ENCODE measurements at regions not wholly inside any gene's neighbourhood (a gene's known extent, or its start where the extent isn't known, plus 50 kb on each side); places are given as distances from the start of the nearest gene placed in this dataset.
"Not testable (repeated sequence)": the region's sequence is repeated elsewhere in the genome, so short reads cannot be mapped to it uniquely, and the experiment has no call there.

GRCh38 chr9:41606961-41607547 is 417.9 kb upstream of the ZNG1F start:
- DNase-seq = not testable (repeated sequence)

- not testable (repeated sequence) for DNase-seq
Observed at GRCh38 chr9:41565572-41565971, 376.5 kb upstream of the ZNG1F start.
